NCI-H2196 (cell line): ENCODE measurements at regions not wholly inside any gene's neighbourhood (a gene's known extent, or its start where the extent isn't known, plus 50 kb on each side); places are given as distances from the start of the nearest gene placed in this dataset.

Experiments
- DNase-seq: peaks from one replicate; lab custom pipeline; 2025; ENCODE audit not compliant: unreplicated experiment; lab: John Stamatoyannopoulos, UW

DNA sequence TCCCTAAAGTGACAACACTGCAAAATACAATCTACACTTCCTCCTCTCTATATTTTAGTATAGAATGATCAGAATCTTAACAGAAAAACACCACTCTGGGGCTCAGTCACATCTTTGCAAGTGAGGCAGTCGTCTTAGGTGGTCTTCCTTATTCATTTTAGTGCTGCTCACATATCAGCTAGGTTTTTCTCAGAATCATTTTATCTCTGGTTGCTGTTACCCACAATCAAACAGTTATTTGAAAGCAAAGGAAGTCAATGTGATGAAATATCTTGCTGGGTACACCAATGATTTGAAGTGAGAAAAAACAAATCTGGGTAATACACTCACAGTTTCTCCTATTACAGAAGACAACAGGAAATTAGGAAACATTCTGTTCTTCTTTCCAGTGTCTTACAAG lies 275.2 kb downstream of the DSEL start:
- no peak for DNase-seq

- DNase-seq, result no peak
Observed at GRCh38 chr18:67239826-67240225, 276.7 kb downstream of the DSEL start.

DNA sequence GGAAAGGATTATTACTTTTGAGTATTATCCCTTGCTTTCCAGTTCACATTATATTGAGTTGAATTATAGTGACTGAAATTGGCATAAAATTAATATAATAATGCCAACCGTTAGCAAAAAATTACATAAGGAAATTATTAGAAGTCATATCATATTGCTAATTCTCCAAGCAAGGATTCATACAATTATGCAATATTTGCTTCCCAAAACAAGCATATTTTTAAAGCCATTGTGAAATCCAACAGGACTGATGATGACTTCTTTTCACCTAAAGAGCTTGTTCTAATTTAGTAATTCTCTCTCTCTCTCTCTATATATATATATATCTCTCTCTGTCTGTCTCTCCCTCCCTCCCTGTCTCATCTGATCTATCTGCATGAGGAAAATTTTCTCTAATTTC lies 283.5 kb downstream of the DSEL start:
- no peak for DNase-seq

GRCh38 chr18:67232406-67232805 lies 284.1 kb downstream of the DSEL start:
- no peak for DNase-seq

DNA sequence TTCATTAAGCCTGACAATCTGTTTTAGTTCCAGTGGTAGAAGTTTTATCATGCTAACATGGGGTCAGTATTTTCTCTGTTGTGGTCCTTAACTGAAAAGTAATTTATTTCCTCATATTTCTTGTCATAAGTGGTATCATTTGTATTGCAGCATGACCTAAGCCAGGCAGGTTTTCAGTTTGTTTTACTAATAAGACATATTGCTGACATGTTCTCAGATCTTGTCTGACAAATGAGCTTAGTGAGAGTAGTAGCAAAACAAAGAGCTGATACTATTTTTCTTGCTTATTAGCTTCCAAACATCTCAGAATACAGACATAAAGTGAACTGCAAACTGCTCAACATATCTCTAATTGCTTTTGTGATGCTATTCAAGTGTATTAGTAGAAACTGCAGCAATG lies 293.6 kb downstream of the DSEL start:
- no peak for DNase-seq

DNA sequence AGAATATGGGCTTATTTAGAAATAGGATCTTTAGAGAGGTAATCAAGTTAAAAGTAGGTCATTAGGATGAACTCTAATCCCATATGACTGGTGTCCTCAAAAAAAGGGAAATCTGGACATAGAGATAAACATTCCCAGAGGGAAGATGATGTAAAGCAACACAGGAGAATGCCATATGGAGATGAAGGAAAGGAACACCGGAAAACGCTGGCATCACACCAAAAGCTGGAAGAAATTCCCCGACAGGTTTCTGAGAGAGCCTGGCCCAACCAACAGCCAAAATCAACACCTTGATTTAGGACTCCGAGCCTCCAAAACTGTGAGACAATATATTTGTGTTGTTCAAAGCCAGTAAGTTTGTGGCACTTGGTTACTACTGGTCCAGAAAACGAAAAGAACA lies 296.7 kb downstream of the DSEL start:
- no peak for DNase-seq

- DNase-seq, result no peak
Observed at GRCh38 chr18:67218556-67218955, 298.0 kb downstream of the DSEL start.

GRCh38 chr18:67217551-67218166 lies 298.9 kb downstream of the DSEL start:
- DNase-seq, result peak; percentile 41

GRCh38 chr18:67216846-67217245 lies 299.7 kb downstream of the DSEL start:
- no peak for DNase-seq

GRCh38 chr18:67215686-67216085 lies 300.8 kb downstream of the DSEL start:
- no peak for DNase-seq

GRCh38 chr18:67211646-67212045 lies 304.9 kb downstream of the DSEL start:
- no peak for DNase-seq

- no peak for DNase-seq
Observed at GRCh38 chr18:67200665-67201064, 315.9 kb downstream of the DSEL start.

- DNase-seq, result peak; percentile 58
Observed at GRCh38 chr18:67199993-67200617, 316.4 kb downstream of the DSEL start.

- no peak for DNase-seq
Observed at GRCh38 chr18:67194886-67195285, 321.6 kb downstream of the DSEL start.

DNA sequence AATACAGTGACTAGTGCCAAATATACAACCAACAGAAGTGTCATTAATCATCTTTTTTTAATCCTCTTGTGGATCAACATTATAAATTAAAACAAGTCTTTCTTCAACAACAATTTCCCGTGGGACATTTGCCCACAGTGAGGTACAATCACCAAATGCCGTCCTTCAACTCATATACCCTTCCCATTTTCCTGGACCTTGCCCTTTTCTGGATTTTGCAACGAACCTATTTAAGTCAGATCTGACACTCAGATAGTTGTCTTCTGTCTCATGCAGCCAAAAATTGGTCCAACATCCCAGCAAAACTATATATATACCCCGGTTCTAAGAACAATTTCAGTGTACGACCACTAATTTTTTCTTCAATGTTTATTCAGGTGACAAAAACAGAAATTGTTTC lies 324.0 kb downstream of the DSEL start:
- DNase-seq, result no peak

GRCh38 chr18:67183398-67183797 lies 333.1 kb downstream of the DSEL start:
- DNase-seq, result no peak

DNA sequence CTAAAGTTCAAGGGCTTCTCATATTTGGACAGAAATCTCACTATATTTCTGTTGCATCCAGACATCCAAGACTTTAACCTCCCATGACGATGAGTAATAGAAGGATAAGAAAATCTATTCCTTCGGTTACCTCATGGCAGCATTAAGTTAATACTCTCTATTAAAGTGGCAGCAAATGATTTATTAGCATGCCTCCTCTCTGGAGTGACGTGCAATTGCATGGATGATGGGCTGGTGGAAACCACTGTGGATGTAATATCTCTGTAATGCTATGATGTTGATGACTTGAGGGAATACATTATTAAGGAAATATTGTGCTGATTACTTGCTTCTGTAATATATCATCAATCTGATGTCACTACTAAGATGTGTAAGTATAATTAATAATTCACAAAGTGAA lies 336.8 kb downstream of the DSEL start:
- no peak for DNase-seq

- DNase-seq, result no peak
Observed at GRCh38 chr18:67159662-67160061, 356.9 kb downstream of the DSEL start.

DNA sequence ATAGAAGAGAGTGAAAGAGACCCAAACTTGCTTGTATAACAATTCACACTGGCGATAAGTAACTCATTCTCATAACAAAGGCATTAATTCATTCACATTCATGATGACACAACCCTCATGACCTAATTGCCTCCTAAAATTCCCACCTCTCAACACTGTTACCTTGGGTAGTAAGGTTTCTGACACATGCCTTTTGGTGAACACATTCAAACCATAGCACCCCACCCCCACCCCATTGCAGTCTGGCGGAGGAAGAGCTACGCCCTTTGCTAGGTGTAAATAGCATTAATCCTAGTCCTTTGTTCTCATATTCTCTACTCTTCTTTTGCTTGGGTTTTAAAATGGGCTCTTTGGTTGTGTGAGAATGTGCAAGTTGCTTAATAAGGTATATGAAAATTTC lies 361.5 kb downstream of the DSEL start:
- no peak for DNase-seq

- DNase-seq, result no peak
Observed at GRCh38 chr18:67151366-67151765, 365.2 kb downstream of the DSEL start.

DNA sequence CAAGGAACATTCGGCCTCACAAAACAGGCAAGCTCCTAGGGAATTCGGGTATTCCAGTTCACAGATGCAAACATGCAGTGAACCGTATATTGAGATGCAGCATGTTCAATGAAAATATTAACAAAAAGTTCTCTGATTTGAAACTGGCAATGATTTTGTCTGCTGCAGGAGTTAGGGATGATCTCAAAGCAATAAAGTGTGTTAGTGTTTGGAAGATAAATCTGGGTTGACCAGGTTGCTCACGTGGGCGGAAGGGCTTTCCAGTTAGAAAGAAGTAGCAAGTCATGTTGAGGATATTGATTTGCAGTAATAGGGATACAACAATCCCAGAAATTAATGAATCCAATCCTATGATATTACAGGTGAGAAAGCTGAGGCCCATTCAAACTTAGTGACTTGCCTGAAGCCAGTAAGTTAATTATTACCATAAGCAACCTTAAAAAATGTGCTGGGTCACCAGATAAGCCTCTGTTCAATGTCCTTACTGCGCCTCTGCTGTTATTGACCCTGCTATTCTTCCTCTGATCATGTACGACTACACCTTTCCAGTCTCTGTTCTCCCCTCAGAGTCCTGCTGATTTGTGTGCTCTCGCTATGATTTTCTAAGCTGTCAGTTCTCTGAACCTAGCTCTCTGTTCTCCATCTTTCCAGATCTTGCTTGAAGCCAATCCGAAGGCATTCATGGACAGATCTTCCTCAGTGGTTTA lies 370.8 kb downstream of the DSEL start:
- DNase-seq, result no peak

GRCh38 chr18:67144329-67144728 lies 372.2 kb downstream of the DSEL start:
- no peak for DNase-seq

- DNase-seq, result no peak
Observed at GRCh38 chr18:67143028-67143427, 373.5 kb downstream of the DSEL start.
